CD1c-positive myeloid dendritic cell (primary cell): ENCODE measurements at regions not wholly inside any gene's neighbourhood (a gene's known extent, or its start where the extent isn't known, plus 50 kb on each side); places are given as distances from the start of the nearest gene placed in this dataset.
"Not testable (repeated sequence)": the region's sequence is repeated elsewhere in the genome, so short reads cannot be mapped to it uniquely, and the experiment has no call there.

ENCODE experiments used
- DNase-seq: peaks from one replicate; pipeline ENCODE4 v3.0.0-alpha.2; 2016; ENCODE audit errors: extremely low spot score

GRCh38 chr6:140043357-140043756, 668.9 kb upstream of the CITED2 start:
- DNase-seq, result peak; percentile 47

GRCh38 chr6:140041571-140042332, 667.3 kb upstream of the CITED2 start:
- no peak for DNase-seq

GRCh38 chr6:140041056-140041455, 666.6 kb upstream of the CITED2 start:
- no peak for DNase-seq

GRCh38 chr6:140040396-140040795, 665.9 kb upstream of the CITED2 start:
- DNase-seq, result peak; percentile 67

DNA sequence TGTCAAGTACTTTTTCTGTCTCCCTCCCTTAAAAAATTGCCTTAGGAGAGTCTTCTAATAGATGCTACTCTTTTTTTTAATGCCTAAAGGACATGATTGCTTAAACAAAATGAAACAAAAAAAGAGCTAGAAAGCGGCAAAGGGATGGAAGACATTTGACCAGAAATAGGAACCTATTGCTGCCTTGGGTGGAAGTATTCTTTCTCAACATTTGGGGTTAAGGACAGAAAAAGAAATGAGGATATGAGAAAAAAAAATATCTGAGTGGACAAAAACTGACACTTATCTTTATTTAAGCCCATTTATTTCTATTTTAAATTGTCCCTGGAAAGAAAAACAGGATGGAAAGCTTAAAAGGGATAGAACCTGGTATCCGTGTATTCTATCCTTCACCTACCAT, 664.9 kb upstream of the CITED2 start:
- peak; percentile 70 for DNase-seq

DNA sequence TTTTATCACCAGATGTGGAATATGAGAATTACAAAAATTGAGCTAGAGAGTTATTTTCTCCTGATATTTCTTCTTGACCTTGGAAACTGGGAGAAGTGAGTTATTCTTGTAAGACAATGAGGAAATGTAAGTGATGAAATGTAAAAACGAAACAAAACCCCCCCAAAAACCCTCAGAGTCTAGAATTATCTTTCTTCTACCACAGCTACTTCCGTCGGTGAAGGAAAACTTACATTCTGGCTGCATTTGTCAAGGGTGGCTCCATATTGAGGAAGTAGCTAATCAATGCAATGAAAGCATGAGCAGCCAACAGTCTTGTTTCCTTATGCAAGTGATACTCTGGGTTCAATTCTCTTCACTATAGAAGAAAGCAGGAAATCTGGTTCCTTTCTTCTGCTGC, 661.7 kb upstream of the CITED2 start:
- peak; percentile 38 for DNase-seq

DNA sequence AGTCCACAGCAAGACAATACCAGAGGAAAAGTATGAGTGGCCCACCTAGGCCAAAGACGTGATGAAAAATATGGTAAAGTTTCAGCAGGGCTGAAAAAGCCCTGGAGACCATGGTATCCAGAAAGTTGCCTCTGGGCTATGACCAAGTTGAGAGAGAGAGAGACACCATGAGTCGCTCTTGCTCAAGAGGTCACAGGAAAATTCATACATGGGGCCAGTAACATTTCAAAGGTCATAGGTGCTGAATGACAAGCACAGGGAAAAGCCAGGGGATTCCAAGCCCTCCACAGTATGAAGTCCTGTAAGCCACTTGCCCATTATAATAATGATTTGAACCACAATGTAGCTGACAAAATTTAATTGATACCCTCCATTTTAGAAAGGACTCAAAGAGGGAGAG, 657.7 kb upstream of the CITED2 start:
- no peak for DNase-seq

GRCh38 chr6:140029551-140029950, 655.1 kb upstream of the CITED2 start:
- DNase-seq, result no peak

DNA sequence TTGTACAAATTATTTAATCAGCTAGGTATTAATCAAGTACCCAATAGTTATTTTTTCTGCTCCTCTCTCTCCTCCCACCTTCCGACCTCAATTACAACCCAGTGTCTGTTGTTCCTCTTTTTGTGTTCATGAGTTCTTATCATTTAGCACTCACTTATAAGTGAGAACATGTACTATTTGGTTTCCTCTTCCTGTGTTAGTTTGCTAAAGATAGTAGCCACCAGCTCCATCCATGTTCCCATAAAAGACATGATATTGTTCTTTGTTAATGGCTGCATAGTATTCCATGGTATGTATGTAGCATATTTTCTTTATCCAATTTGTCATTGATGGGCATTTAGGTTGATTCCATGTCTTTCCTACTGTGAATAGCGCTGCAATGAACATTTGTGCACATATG, 652.8 kb upstream of the CITED2 start:
- no peak for DNase-seq

DNA sequence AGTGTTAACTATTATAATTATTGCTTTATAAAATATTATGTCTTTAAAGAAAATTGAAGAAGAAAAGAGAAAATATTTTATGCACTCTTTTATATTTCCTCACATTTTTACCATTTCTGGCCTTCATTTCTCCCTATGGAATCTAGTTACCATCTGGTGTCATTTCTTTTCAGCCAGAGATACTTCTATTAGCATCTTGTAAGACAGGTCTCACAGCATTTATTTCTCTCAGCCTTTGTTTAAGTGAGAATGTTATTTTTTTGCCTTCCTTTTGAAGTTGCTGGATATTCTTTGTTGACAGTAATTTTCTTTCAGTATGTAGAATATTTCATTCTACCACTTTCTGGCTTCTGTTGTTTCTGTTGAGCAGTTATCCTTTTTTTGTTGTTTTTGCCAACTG, 652.1 kb upstream of the CITED2 start:
- no peak for DNase-seq

DNA sequence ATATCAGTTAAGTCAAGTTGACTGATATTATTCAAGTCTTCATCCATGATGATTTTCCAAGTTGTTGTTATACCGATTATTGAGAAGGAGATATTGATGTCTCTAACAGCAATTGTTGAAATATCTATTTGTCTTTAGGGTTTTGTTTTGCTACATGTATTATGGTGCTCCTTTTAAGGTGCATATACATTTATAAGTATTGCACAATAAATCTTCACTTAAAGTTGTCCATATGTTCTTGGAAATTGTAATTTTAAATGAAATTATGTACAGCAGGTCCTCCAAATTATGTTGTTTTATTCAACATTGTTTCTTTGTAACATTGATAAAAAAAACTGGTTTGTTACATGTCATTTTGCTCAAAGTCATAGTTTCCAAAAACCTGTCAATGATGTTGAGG, 650.7 kb upstream of the CITED2 start:
- no peak for DNase-seq

DNA sequence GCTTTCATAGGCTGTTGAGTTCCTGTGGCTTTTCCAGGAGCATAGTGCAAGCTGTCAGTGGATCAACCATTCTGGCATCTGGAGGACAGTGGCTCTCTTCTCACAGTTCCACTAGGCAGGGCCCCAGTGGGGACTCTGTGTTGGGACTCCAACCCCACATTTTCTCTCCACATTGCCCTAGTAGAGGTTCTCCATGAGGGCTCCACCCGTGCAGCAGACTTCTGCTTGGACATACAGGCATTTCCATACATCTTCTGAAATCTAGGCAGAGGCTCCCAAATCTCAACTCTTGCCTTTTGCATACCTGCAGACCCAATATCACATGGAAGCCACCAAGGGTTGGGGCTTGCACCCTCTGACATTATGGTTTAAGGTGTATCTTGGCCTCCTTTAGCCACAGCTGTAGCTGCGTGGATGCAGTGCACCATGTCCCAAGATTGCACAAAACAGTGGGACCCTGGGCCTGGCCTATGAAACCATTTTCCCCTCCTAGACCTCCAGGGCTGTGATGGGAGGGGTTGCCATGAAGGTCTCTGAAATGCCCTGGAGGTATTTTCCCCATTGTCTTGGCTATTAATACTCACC, 645.9 kb upstream of the CITED2 start:
- no peak for DNase-seq

DNA sequence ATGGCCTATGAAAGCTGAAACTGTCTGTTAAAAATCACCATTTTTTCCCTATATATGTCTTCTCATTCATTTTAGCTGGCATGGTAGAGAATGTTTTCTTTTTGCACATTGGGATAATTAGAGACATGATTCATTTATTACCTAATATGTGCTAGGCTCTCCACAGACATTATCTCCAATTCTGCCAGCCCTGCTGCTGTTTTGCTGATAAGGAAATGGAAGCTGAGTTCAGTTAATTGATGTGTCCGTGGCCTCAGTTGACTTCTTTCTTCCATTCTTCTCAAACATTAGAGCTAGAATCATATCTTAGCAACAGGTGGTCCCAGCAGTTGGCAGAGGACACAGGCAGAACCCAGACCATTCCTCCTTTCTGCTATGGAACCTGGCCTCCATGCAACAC, 644.1 kb upstream of the CITED2 start:
- no peak for DNase-seq

DNA sequence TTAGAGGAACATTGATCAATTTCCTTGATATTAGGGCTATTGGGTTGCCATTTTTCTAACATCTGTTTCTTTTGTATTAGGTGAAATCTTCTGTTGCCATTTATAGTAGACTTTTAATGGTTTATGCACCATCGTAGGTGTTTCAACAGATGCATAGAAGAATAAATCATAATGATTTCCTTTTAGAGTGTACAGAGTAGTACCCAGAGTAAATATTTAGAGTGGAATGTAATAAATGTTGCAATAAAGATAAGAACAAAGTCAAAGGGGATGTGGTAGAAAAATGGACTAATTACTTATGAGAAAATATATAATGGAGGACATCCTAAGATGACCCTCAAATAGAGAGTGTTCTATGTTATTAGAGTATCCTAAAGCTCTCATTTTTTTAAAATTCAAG, 643.0 kb upstream of the CITED2 start:
- no peak for DNase-seq

- no peak for DNase-seq
These were observed 637.7 kb upstream of the CITED2 start for GRCh38 chr6:140012150-140012549.

- no peak for DNase-seq
These were observed 637.1 kb upstream of the CITED2 start for GRCh38 chr6:140011537-140011936.

GRCh38 chr6:140009286-140009685, 634.8 kb upstream of the CITED2 start:
- DNase-seq, result no peak

DNA sequence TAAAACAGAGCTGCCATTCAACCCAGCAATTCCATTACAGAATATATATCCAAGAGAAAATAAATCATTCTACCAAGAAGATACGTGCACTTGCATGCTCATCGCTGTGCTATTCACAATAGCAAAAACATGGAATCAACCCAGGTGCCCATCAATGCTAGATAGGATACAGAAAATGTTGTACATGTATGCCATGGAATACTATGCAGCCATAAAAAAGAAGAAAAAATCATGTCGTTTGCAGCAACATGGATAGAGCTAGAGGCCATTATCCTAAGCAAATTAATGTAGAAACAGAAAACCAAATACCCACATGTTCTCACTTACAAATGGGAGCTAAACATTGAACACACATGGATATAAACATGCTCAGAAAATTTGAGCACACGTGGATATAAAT, 633.1 kb upstream of the CITED2 start:
- DNase-seq, result no peak

DNA sequence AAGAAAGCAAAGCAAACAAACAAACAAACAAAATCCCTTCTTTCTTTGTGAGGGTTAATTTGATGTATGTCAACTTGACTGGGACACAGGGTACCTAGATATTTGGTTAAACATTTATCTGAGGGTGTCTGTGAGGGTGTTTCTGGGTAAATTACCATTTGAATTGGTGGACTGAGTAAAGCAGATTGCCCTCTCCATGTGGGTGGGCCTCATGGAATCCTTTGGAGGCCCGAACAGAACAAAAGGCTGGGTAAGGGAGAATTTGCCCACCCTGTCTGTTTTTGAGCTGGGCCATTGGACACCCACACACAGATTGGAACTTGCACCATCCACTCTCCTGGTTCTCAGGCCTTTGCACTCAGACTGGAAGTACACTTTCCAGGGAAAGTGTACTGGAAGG, 628.8 kb upstream of the CITED2 start:
- DNase-seq, result no peak

- DNase-seq, result no peak
These were observed 628.1 kb upstream of the CITED2 start for GRCh38 chr6:140002396-140003022.

DNA sequence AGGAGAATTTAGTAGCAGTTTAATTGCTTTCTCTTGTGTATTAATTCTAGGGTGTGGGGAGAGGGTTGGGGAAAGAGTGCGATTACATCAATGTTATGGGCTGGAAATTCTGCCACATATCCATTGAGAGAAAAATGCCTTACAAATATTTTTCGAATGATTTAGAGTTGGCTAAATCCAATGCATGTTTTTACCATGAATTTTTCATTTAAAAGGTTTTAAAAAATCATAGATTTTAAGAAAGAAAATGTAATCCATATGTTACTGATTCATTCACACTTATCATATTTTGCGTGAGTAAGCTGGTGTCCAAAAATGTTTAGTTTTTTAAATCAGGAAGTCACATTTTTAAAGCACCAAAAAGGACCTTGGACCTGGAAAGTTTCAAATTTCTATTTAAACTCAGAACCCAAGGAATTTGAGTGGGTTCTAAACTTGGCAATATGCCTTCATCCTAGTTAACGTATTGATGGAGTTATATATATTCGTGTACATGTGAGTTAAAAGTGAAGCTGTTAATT, 627.4 kb upstream of the CITED2 start:
- DNase-seq, result no peak

GRCh38 chr6:140001005-140001404, 626.6 kb upstream of the CITED2 start:
- no peak for DNase-seq

- not testable (repeated sequence) for DNase-seq
These were observed 625.2 kb upstream of the CITED2 start for GRCh38 chr6:139999661-140000060.
